GM19395 (cell line): ENCODE measurements at regions not wholly inside any gene's neighbourhood (a gene's known extent, or its start where the extent isn't known, plus 50 kb on each side); places are given as distances from the start of the nearest gene placed in this dataset.

Experiments used
- ATAC-seq: cut with Tn5 transposase; IDR thresholded peaks from one replicate; pipeline ENCODE4 v1.9.1; 2021; ENCODE audit warnings: mild to moderate bottlenecking, moderate library complexity; ENCODE audit not compliant: unreplicated experiment

DNA sequence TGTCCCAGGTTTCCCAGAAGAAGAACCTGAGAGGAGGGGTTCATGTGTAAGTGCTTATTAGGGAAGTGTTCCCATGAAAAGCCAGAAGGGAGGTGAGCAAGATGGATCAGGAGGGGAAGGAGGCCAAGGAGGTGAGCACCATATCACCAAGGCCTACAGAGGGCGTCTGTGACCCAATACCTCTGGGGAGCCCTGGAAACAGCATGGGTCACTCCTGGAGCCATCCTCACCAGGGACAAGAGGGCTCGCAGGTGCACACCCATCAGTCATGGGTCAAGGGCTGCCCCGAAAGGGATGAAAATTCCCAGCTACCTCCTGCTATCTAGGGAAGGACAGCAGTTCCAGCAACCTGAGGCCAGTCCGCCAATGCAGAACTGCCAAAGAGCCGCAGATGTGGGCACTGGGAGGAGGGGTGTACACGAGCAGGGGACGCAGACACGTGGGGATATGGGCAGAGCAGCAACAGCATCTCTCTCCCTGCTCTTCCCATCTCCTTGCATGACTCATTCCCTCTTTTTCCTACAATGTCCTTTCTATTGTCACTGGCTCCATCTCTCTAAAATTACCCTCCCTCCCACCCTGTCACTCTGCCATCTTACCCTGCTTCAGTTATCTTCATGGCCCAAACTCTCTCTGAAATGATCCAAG lies 167.6 kb upstream of the FSTL4 start:
- no peak for ATAC-seq

DNA sequence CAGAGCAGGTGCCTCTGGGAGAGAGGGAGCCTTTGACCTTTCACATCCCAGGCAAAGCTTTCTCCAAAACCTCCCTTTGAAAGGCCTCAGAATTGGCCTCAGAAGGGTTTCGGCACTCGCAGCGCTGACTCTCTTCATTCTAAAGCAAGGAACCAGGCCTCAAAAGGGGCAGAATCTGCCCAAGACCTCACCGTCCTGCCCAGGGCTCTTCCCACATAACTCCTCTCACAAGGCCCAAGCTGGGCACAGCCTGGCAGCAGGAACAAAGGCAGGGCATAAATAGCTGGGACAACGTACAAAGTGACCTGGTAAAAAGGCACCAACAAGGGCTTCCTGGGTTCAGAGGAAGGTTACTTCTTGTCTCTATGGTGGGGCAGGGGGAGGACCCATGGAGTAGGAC lies 166.3 kb upstream of the FSTL4 start:
- ATAC-seq: no peak

DNA sequence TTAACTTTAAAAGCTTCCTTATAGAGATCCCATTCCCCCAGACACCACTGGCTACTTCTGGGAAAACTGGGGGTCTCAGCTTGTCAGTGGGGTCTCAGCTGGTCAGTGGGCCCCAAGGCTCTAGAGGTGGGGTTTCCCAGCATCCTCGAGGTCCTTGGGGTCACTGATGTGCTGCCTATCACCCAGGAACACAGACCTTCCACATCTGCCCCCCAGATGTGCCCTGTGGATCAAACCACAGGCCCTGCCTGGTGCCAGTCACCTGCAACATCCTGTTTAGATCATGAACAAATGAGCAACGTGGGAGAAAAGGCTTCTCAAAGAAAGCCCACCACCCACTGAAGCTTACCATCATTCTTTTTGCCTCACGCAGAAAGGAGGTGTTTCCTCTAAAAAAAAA lies 165.6 kb upstream of the FSTL4 start:
- no peak for ATAC-seq

DNA sequence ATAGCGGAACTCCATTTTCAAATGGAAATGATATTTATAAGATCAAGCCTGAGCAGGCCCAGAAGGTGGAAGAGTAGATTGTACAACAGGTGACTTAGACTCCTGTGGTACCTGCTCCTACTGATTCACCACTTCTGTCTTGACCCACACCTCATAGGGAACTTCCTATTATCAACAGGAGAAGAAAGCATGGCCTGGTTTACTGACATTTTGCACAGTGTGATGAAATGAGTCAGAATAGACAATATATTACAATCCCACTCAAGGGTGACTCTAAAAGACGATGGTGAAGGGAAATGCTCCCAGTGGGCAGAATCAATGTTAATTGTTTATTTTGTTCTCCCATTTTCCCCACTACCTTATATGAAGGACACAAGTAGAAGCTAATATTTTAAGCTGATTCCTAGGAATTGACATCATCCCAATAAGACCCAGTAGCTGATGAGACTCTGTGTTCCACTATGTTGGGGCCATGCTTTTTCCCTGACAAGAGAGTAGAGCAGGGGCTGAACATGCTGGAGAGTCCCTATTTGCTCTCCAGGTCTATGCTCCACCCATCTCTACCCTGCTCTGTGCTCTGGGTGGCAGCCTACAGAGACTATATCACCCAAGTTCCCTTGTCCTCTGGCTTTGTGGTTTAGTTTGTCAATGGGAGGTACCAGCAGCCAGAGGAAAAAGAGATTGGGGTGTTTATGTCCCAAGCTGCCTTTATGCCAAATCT lies 163.4 kb upstream of the FSTL4 start:
- ATAC-seq: no peak

DNA sequence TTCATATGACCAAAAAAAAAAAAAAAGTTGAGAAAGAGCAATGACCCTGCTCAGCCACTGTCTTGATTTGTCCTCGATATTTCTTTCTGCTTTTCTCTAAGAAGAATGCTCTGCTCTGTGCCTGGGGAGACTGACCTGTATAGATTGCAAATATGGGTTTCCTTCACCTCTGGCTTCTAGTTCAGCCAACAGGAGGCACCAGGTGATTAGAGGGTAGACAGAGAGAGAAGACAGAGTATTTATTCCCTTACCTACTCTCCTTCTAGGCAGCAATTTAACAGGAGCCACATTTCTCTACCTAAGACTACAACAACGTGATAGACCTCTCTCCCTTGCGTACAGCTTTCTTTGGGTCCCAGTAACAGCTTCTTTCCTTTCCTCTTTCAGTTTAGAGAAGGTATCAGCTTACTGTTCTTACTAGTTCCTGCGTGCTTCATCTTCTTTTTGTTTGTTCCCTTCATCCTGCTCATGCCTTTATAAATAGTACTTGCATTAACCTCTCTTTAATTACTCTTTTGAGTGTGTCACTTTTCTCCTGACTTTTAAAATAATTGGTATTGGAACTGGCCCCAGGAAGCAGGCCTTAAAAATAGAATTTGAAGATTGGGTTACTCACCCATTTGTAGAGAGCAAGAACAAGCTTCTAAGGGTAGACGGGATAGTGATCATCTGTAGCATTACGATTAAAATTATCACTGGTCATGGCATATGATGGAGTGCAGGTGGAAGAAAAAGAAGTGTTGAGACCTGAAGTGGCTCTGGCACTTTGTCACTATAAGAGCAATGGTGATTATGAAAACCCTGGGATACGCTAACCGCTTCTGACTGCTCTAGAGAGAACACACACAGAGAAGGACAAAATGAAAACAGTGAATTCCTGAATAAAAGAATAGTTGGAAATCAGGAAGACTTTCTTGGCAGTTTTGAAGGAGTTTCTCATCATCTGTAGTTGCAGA lies 161.2 kb upstream of the FSTL4 start:
- no peak for ATAC-seq

DNA sequence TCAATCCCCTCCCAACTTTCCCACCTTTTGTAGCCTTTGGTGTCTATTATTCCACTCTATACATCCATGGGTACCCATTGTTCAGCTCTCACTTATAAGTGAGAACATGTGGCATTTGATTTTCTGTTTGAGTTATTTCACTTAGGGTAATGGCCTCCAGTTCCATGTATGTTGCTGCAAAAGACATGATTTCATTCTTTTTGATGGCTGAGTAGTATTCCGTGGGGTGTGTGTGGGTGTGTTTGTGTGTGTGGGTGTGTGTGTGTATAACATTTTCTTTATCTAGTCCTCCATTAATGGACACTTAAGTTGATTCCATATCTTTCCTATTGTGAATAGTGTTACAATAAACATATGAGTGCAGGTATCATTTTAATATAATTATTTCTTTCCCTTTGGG lies 157.5 kb upstream of the FSTL4 start:
- no peak for ATAC-seq

DNA sequence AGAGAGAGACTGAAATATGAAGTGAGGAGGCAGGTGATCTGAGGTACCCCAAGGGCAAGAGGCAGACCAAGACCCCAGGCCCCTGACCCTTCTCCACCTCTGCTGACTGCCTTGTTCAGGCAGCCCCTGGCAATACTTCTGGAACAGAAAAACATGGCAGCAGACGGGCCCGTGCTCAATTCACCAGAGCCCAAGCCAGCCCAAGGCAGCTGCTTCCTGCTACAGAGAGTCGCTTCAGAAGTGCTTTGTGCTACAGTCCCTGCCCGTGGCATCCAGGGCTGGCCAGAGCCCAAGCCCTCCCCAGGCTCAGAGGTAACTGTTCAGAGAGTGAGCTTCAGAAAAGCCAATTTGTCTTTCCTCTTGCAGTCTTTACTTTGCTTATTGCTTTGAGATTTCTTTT lies 151.4 kb upstream of the FSTL4 start:
- ATAC-seq: no peak

DNA sequence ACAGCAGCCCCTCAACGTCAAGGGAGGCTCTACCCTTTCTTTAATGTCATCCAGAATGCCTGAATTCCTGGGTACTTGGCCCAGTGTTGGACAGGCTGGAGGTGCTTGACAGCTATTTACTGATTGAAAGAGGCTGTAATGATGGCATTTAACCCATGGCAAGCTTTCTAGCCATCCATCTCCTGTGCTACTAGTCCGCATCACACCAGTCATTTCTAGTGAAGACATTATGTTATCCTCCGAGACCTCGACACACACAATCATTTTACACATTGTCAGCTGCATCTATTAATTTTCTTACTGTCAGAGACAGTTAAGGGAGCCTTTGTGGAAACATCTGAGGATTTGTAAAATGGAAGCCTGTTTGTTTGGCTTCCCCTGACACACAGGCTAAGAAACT lies 149.3 kb upstream of the FSTL4 start:
- ATAC-seq: no peak

DNA sequence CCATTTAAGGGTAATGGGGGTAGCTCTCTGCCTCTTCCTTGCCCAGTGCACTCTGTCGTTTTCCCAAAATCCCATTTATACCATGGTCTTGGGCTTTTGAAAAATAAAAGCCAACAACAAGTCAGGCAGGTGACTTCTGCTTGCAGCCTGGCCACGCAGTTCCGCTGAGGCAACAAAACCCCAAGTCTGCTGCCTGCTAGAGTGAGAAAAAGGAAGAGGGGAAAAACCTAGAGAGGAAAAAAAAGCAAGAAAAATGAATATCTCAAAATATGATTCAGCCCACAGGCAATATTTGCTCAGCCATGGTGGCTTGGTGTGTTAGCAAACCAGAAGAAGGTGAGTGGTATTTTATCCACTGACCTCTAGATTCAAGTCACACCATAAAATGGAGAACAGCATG lies 148.2 kb upstream of the FSTL4 start:
- ATAC-seq: no peak

DNA sequence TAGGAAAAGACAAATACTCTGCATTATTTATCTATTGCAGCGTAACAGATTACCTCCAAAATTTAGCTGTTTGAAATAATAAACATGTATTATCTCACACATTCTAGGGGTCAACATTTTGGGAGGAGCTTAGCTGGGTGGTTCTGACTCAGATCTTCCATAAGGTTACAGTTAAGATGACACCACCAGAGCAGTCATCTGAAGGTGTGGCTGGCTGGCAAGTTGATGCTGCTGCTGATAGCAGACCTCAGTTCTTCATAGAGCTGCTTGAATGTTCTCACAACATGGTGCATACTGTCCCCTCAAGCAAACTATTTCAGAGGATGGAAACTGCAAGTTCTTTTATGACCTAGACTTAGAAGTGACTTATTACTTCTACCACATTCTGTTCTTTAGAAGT lies 146.3 kb upstream of the FSTL4 start:
- no peak for ATAC-seq

DNA sequence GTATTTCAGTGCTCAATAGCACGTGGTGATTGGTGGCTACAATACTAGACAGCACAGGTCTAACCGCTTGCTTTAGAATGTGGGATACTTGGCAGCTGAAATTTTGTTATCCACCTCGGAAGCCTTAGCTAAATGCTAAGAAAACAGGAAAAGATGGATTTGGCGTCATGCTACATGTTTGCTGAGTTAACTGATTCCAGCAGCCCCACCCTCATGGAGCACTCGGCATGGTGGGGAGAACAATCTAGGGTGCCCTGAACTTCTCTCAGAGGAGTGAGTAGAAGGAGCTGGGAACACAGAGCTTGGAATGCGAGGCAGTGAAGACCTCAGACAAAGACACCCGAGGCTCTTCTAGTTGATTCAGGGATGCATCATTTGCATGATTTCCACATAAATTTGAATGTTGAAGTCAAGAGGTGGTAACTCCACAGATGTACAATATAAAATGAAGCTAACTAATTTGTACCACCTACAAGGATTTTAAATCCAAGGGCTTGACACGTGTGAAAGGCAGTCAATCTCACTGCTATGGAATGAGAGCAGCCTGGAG lies 145.1 kb upstream of the FSTL4 start:
- no peak for ATAC-seq

DNA sequence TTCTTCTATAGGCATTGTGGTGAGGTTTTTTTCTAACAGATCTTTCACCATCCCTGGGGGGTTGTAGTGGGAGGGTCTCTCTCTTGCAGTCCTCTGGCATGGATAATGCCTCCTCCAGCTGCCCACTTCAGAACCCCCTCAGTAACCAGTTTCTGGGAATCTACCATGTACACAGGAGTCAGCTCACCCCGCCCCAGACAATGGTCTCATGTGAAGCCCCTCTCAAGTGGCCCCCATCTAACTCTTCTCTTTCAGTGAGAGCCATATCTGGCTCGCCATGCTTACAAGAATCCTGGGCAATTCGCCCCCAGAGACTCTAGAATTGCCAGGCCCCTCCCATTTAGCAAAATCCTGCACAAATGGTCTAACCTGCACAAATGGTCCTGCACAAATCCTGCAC lies 144.4 kb upstream of the FSTL4 start:
- no peak for ATAC-seq

DNA sequence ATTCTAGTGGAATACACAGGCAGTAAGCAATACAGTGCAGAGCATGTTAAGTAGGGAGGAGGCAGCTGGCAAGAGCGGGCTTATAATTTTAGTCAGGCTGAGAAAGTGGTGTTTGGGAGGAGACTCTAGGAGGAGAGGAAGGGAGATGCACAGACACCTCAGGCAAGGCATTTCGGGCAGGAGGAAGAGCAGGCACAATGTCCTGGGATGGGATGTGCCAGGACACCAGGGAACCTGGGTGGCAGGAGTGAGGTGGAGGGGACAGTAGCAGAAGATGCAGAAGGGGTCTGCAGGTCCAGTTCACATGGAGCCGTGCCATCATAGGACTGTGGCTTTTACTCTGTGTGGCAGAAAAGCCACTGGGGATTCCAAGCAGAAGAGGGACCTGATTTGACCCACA lies 143.7 kb upstream of the FSTL4 start:
- ATAC-seq: no peak

DNA sequence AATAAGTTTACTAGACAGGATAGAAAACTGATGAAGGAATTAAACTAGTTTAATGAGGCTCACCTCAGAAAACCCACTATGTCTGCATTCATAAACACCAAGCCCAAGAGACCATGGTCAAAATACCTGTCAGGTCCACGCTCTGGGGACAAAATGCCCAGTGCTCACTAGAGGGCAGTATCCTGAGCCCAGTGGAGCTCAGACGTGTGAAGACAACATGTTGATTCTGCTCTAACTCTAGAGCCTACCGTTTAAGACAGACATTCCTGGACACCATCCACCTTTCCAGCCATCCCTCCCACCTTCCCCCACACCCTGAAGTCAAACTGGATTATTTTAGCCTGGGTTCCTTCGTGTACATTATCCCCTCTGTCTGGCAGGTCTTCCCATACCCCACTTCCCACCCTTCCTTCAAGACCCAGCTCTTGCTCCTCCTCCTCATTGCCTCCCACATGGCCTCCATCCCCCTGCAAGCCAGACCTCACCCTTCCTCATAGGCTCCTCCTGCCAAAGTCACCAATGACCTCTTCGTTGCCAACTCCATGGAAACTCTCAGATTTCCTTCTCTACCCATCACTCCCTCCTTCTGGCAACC lies 142.3 kb upstream of the FSTL4 start:
- ATAC-seq: no peak

DNA sequence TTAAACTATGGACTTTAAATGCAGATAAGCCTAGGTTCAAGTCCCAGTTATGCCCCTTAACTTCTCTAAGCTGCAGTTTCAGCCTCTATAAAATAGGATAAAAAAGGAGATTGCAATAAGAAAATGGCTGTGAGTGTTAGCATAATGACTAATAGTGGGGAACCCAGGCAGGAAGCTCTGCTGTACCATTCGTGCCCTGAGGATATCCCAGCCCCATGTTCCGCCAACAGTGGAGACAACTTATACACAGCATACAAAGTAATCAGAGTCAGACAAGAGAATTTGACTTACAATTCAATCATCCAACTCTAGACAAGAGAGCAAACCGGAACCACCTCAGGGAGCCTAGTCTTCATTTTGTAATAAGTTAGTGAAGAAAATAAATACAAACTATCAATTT lies 141.5 kb upstream of the FSTL4 start:
- no peak for ATAC-seq

DNA sequence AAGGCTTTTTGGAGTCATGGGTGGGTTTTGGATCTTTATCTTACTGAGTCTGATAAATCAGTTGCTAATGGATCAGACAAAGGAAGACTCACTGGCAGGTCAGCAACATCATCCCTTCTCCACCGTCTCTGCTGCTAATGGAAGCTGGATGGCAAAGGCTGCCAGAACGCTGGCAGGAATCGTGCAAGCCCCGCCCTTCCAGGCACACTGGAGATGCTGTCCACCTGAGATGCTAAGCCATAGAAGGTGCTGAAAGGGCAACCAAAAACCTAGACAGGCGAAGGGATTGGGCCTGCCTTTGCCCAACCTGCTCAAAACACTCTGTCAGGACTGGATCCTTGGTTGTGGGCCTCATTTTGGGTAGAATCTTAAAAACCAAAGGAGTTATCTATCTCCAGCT lies 139.5 kb upstream of the FSTL4 start:
- ATAC-seq: no peak

DNA sequence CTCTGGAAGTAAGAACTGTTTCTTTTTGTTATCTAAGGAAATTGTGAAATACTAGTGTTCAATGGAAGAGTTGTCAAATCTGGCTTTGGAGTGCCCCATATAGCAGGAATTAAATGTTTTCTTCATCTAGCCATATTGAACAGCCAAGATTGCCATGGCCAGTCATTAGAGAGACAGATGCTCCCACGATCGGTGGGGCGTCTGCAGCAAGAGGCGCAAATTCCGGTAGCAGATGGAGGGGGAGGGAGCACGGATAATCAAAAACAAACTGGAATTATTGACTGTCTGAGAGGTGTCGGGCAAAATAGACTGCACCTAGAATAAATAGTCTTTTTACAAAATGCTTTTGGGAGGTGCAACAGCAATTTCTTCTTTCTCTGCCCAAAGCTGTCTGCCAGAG lies 139.1 kb upstream of the FSTL4 start:
- no peak for ATAC-seq

DNA sequence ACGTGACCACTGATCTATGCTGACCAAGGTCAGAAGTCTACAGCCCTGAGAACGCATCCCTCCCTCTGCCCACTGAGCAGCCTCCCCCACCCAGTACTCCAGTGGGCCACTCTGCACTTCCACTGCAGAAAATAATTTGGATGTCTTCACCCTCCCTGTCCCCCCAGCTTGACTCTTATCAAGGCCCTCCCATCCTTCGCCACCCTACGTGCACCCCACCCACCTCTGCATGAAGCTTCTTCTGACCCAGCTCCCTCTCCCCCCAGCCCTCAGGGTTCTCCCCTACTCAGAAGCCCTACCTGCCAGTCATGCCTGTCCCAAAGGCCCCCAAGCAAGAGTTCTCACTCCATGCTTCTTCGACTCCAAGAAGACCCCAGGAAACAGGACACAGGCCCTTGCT lies 138.5 kb upstream of the FSTL4 start:
- ATAC-seq: no peak

DNA sequence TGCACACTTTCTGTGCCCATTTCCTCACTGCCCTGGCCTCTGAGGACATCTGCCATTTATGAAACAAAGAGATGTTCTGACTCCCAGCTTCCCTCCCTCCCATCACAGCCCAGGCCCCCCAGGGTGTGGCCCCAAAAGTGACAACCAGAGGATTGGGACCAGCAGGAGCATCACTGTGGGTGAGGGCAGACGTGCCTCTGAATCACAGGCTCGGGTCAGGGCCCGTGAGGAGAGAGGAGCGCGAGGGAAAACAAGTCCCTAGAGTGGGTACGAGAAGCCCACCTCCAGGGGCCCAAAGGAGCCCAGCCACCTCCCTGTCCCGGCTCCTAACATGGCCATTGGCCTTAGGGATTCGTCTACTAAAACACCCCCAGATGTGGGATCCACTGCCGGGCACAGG lies 138.0 kb upstream of the FSTL4 start:
- no peak for ATAC-seq

DNA sequence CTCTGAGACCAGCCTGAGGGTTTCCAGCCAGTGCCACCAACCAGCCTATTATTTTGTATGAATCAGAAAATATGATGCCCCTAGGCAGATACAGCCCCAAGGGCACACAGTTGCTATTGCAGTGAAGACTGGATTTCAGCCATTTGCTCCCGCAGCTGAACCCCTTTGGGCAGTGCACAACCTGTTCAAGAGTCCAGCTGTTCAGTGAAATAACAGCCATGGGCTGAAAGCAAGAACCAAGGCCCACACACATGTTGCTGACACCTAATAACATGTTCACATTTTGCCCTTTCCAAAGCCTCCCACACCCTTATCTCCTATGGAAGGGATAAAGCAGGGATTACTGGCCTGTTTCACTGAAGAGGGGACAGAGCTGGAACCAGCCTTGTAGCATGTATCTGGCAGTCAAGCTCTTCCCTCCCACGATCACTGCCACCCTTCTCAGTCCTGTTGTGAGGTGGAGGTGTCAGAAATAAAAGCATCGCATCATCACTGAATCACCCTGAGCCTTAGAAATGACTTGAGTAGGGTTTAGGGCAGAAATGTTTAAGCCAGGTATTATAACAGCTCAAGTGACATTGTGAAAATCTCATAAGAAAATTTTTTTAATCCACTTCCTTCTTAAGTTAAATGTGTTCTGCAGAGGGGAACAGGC lies 137.1 kb upstream of the FSTL4 start:
- no peak for ATAC-seq

DNA sequence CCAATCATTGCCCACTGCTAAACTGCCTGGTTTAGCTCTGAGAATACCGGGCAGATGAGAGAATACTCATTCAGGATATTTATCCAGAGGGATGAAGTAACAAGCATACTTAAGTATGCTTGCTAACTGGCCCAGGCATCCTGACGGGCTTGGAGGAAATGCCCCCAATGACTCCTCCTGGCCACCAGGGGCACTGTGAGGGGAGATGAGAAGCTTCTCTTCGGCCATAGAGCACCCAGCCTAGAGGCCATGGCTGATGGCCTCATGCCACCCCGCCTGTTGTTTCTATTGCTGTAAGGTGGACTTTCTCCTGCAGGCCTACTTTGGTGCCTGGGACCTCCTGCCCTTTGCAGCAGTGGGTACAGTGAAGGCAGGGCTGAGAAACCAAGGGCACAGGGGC lies 134.5 kb upstream of the FSTL4 start:
- ATAC-seq: no peak
